HG03064 (cell line): ENCODE measurements at regions not wholly inside any gene's neighbourhood (a gene's known extent, or its start where the extent isn't known, plus 50 kb on each side); places are given as distances from the start of the nearest gene placed in this dataset.
"Not testable (repeated sequence)": the region's sequence is repeated elsewhere in the genome, so short reads cannot be mapped to it uniquely, and the experiment has no call there.

Experiments
- ATAC-seq: cut with Tn5 transposase; IDR thresholded peaks from one replicate; pipeline ENCODE4 v1.9.1; 2021; ENCODE audit warnings: low read depth; ENCODE audit not compliant: unreplicated experiment

DNA sequence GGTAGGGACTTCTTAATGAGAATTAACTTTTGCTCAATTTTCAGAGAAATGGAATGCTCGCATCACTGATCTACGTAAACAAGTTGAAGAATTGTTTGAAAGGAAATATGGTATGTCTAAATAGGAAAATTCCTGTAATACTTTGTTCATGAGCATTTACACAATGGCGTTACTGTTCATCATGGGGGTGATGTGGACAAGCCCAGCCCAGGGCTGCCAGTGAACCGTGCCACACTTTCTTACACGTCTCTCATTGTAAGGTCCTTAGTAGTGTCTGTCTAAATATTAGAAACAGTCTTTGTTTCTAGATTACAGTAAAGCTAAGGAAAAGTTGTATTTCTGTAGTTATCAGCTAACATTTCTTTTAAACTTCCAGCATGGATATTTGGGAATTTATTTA lies 91.0 kb upstream of the SPDYE9 start:
- not testable (repeated sequence) for ATAC-seq

DNA sequence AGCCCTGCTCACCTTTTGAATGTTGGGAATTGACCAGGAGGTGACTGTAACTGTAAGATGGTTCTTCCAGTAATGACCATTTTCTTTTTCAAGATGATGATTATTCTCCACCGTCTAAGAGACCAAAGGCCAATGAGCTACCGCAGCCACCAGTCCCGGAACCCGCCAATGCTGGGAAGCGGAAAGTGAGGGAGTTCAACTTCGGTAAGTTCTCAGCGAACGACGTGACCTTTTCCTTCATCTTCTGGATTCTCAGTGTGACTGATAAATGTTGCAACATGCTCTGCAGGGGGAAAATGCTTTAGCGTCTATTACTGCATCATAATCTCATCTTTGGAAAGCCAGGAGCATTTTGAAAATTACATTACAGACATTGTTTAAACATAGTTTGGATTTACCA lies 89.5 kb upstream of the SPDYE9 start:
- not testable (repeated sequence) for ATAC-seq

DNA sequence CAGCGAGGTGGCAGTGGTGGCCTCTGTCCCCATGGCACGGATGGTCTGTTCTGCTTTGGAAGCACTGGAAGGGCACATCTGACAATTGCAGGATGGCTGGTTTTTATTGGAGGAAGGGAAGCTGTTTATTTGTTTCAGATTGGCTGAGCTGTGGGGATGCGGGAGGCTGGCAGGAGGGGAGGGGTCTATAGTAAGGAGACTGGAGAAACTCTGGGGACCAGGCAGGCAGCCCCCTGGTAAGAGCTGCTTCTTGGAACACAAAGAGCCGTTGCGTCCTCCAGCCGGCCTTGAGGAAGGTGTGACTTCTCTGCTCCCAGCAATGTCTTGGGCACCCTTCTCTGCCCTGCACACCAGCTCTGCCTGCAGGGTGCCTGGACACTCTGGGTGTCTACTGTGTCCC lies 85.1 kb upstream of the SPDYE9 start:
- ATAC-seq = not testable (repeated sequence)

DNA sequence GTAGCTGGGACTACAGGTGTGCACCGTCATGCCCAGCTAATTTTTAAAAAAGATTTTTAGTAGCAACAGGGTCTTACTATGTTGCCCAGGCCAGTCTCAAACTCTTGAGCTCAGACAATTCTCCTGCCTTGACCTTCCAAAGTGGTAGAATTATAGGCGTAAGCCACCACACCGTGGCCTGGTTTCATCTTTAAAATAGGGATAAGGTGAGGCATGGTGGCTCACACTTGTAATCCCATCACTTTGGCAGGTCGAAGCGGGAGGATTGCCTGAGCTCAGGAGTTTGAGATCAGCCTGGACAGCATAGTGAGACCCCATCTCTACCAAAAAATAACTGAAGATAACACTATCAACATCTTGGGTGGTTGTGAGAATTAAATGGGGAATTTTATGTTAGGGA lies 84.6 kb upstream of the SPDYE9 start:
- ATAC-seq = not testable (repeated sequence)

DNA sequence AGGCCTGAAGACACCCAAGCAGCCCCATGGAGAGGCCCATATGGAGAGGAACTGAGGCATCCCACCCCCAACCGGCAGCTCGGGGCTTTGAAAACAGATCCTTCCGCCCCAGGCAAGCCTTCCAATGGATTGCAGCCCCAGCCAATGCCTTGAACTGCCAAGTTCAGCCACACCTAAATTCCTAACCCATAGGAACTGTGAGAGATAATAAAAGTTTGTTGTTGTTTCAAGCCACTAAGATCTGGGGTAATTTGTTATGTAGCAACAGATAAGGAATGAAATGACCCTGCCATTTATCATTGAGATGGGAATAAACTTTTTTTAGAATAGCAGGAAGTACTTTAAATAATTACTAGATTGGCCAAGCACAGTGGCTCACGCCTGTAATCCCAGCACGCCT lies 80.3 kb upstream of the SPDYE9 start:
- ATAC-seq = not testable (repeated sequence)

DNA sequence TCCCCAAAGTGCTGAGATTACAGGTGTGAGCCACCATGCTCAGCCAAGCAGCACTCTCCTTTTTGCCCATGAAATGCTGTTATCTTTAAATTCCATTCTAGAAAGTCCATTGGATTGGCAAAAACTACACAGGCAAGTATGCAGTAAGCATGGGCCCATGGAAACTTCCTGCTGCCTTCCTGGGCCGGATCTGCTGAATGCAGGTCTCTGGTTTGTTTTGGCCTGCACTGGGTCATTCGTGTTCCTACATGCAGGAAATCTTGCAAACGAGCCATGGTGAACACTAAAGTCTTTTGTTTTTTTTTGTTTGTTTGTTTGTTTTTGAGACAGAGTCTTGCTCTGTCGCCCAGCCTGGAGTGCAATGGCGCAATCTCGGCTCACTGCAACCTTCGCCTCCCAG lies 76.8 kb upstream of the SPDYE9 start:
- ATAC-seq = not testable (repeated sequence)

DNA sequence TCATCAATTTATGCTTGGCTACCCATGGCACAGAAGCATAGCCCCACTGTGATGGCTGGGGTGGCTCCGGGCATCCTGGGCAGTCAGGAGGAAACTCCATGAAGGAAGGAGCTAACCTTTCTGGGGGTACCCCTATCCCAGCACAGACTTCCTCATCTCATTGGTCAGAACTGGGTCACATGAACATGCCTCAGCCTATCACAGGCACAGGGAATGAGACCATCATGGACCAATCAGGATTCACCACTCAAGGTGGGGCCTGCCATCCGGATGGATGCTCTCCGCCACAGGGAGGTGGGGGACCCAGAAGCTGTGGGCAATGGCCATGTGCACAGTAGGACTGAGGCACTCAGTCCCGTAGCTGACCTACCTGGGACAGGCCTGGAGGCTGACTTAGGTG lies 75.9 kb upstream of the SPDYE9 start:
- not testable (repeated sequence) for ATAC-seq

DNA sequence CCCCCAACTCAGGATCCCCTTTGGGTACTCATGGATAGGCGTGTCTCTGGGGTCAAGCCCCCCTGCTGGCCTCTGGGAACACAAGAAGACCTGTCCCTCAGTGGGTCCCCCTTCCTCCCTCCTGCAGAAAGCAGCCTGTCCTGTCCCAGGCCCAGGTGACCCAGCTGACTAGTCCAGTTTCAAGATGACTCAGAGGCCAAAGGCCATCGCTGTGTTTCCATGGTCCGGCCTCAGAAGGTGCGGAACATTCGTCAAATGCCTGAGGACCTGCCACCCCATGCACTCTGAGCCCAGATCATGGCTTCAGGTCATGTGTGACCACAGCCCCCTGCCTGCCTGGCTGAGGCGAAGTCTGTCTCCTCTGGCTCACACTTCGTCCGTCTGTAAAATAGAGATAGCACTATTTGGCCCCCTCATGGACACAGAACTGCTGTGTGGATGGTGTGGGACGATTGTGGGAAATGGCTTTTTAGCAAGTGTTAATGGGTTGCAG lies 71.4 kb upstream of the SPDYE9 start:
- not testable (repeated sequence) for ATAC-seq

DNA sequence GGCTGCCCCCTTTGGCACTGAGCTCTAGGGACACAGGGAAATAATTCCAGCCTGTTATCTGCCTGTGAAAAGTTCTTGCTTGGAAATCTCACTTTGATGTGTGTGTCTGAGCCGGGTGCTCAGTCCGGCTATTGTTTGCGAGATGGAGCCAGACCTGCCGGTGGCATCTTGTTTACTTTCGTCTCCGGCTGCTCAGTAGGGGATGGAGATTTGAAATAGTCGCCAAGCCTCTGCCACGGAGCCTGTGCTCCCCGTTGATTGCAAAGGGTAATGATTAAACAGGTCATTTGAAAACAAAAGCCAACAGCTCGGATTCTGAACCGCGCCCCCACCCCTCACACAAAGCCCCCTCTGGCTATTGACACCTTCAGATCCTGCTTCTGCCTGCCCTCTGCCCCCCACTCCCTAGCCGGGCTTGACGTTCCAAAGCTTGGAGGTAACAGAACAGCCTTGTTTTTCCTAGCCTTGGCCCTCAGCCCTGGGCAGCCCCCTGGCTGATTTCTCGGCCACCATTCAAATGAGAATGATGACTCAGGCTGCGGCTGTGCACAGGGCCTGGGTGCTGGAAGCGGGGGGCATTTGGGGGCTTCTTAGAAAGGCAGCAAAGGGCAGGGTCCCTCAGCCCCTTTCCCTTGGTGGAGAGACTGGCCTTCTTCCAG lies 70.8 kb upstream of the SPDYE9 start:
- ATAC-seq = not testable (repeated sequence)

DNA sequence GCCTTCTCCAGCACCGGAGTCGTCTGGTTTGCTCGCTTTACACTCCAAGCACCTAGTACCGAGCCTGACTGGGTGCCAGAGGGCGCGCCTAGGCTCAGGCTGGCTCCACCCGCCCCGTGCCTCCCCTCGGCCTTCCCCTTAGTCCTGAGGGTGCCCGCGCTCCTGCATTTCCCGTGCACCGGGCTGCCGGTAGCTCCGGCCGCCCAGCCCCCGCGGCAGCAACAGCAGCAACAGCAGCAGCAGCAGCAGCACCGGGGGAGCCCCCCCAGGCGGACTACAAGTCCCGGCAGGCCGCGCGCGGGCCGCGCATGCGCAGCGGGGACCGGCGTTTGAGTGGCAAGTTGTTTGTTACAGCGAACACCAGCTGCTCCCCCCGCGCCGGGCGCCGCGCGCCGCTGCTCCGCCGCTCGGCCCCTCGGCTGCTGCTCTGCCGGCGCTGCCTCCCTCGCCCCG lies 68.8 kb upstream of the SPDYE9 start:
- ATAC-seq = peak; percentile 86

DNA sequence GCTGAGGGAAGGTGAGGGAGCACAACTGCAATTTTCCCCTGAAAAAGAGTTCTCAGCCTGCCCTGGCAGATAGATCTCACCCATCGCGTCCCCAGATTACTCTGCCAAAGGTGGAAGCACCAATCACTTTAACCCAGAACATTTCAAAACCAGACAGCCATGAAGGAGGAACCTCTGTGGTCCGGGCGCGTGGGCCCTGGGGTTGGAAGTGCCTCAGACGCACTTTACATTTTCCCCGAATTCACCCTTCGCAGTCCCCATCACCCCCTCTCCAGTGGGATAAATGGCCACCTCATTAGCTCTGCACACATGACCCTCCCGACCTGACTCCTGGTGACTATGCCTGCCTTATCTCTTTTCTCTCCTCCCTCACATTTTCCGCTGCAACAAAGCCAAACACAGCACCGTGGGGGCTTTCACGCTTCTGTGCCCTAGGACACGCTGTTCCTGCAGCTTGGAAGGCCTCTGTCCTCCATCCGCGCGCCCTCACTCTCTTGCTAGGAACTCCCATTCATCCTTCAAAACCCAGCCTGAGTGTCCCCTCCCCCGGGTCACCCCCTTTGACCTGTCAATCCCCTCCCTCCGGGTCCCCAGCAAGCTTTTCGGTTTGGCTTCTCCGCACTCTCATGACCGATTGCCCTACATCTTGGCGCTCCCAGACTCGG lies 68.2 kb upstream of the SPDYE9 start:
- peak; percentile 8 for ATAC-seq

DNA sequence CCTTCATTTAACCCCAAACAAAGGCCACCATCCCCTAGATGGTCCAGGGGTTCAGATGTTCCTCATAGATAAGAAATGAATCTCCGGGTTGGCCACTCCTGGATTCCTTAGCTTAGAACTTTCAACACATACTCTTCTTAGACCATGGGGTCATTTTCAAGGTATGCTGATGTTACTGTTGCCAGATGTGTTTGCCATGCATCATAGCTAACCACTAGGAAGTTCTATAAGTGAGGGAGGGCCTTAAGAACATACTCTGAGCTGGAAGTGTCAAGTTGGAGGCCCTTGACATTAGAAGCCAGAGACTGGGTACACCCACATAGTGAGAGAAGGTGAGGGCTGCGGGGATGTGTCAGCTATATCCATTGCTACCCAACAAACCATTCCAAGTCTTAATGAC lies 62.7 kb upstream of the SPDYE9 start:
- ATAC-seq = not testable (repeated sequence)

DNA sequence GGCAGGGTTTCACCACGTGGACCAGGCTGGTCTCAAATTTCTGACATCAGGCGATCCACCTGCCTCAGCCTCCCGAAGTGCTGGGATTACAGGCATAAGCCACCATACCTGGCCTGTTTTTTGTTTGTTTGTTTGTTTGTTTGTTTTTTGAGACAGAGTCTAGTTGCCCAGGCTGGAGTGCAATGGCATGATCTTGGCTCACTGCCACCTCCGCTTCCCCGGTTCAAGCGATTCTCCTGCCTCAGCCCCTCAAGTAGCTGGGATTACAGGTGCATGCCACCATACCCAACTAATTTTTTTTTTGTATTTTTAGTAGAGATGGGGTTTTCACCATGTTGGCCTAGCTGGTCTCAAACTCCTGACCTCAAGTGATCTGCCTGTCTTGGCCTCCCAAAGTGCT lies 61.8 kb upstream of the SPDYE9 start:
- ATAC-seq = not testable (repeated sequence)

DNA sequence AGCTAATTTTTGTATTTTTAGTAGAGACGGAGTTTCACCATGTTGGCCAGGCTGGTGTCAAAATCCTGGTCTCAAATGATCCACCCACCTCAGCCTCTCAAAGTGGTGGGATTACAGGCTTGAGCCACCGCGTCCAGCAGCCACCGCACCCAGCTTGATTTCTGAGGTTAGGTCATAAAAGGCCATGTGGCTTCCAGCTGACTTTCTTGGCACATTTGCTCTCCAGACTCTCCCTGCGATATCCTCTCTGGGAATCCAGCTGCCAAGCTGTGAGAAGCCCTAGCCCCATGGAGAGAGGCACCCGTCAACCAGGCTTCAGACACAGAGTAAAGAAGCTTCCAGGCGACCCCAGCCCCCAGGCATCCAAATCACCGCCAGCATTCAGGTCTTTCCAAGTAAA lies 58.2 kb upstream of the SPDYE9 start:
- not testable (repeated sequence) for ATAC-seq

DNA sequence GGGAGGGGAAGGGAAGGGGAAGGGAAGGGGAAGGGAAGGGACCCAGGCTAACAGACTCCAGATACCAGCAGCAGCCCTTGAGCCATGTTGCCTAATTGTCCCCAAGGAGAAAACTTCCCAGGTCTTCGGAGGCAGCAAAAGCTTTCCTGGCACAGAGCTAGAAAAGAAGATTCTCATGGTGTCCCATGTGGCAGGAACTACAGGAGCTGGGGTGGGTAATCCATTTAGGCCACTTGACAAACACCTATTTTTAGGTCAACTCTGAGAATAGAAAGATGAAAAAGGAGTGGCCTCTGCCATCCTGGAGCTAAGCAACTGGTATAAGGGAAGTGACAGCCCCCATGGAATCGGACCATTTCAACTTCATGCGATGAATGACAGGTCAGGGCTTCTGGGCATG lies 52.1 kb upstream of the SPDYE9 start:
- ATAC-seq = not testable (repeated sequence)
